Esophagus muscularis mucosa (tissue), 4 donors: ENCODE measurements at regions not wholly inside any gene's neighbourhood (a gene's known extent, or its start where the extent isn't known, plus 50 kb on each side); places are given as distances from the start of the nearest gene placed in this dataset.

ENCODE experiments used
- DNase-seq: peaks from one replicate; pipeline ENCODE4 v3.0.0-alpha.2; 2017; ENCODE audit errors: extremely low spot score
- H3K27ac ChIP-seq, 4 donors: fragments of 200-600 bp; sonication (generic); replicated peaks in 1 of 4; 1 replicate in 3 of 4; 2 replicates in 1 of 4; pipeline ENCODE4 v1.5.1; 2016 to 2019; ENCODE audit warnings: mild to moderate bottlenecking in 1 of 4
- H3K27me3 ChIP-seq, 4 donors: fragments of 200-600 bp; sonication (generic); one replicate each; pipeline versions ENCODE4 v1.5.1 to v1.6.0; 2016 to 2019
- H3K36me3 ChIP-seq, 4 donors: fragments of 200-600 bp; sonication (generic); one replicate each; pipeline ENCODE4 v1.5.1; 2016 to 2019
- H3K4me1 ChIP-seq, 4 donors: fragments of 200-600 bp; sonication (generic); one replicate each; pipeline ENCODE4 v1.5.1; 2016 to 2019
- H3K4me3 ChIP-seq, 4 donors: fragments of 200-600 bp; sonication (generic); 1 replicate in 2 of 4; 2 replicates in 2 of 4; pipeline ENCODE4 v1.5.1; 2016 to 2019; ENCODE audit warnings: mild to moderate bottlenecking in 4 of 4, moderate library complexity in 1 of 4
- H3K9me3 ChIP-seq, 4 donors: fragments of 200-600 bp; sonication (generic); 1 replicate in 3 of 4; 2 replicates in 1 of 4; pipeline ENCODE4 v1.5.1; 2016 to 2019
- CTCF ChIP-seq, 3 experiments: fragments of 200-600 bp in 2 of 3; fragments of 450-650 bp in 1 of 3; sonication (generic) in 2 of 3; IDR thresholded peaks; one replicate each; pipeline ENCODE4 v1.5.1; 2017 to 2019; ENCODE audit warnings: antibody characterized with exemption in 3 of 3, mild to moderate bottlenecking in 2 of 3, moderate library complexity in 1 of 3
- EP300 ChIP-seq: sonication (generic); formaldehyde crosslinking; IDR thresholded peaks from one replicate; pipeline ENCODE4 v1.6.1; 2017; ENCODE audit warnings: antibody characterized with exemption
- POLR2A ChIP-seq: fragments of 450-650 bp; IDR thresholded peaks from one replicate; pipeline ENCODE4 v1.6.1; 2017; ENCODE audit warnings: antibody characterized with exemption, moderate library complexity, mild to moderate bottlenecking, low read depth
- POLR2AphosphoS5 ChIP-seq, 2 donors: sonication (generic); formaldehyde crosslinking; IDR thresholded peaks; one replicate each; pipeline ENCODE4 v1.6.1; 2017; ENCODE audit warnings: antibody characterized with exemption in 2 of 2
- WGBS: methylation state at CpG from one replicate; pipeline ENCODE4 v1.1.5; 2018; 5-methylcytosine and 5-hydroxymethylcytosine counted together
- intact Hi-C: fragments of 100-400 bp; cut with DNase I; formaldehyde crosslinking; loops from one replicate; pipeline ENCODE4 v1.15.1; 2023

GRCh38 chr3:10703875-10704274 is 112.2 kb upstream of the SLC6A11 start:
- peaks cover 0 to 93% (median 34%) of the 10 kb centered on the region in 4 donors for H3K27me3 ChIP-seq
- no peak overlapping the region for H3K27ac ChIP-seq
- no peaks in the 10 kb centered on the region for H3K9me3 ChIP-seq
- H3K36me3 ChIP-seq: no peaks in the 10 kb centered on the region
- intact Hi-C loops: no loop called here
- WGBS: 55% methylated on average over 5 of the region's 5 CpGs
- H3K4me1 ChIP-seq: peaks cover 3 to 17% (median 15%) of the 10 kb centered on the region in 4 donors
- TF ChIP-seq CTCF (IDR thresholded peaks at IDR 0.05) (no peak), POLR2A (no peak), EP300 (no peak), POLR2AphosphoS5 (IDR thresholded peaks at IDR 0.05) (no peak)
- H3K4me3 ChIP-seq: no peak overlapping the region
- no peak for DNase-seq

GRCh38 chr3:10706156-10706739 is 109.8 kb upstream of the SLC6A11 start:
- H3K27ac ChIP-seq: no peak overlapping the region
- no peak for DNase-seq
- H3K36me3 ChIP-seq: no peaks in the 10 kb centered on the region
- TF ChIP-seq POLR2AphosphoS5 (IDR thresholded peaks at IDR 0.05) (no peak), CTCF (IDR thresholded peaks at IDR 0.05) (no peak), EP300 (no peak), POLR2A (no peak)
- no peaks in the 10 kb centered on the region for H3K9me3 ChIP-seq
- H3K4me1 ChIP-seq: peaks cover 3 to 17% (median 15%) of the 10 kb centered on the region in 4 donors
- WGBS: 36% methylated on average over 5 of the region's 5 CpGs
- H3K4me3 ChIP-seq: no peak overlapping the region
- intact Hi-C loops: no loop called here
- peaks cover 0 to 93% (median 34%) of the 10 kb centered on the region in 4 donors for H3K27me3 ChIP-seq

- H3K9me3 ChIP-seq: no peaks in the 10 kb centered on the region
- H3K27me3 ChIP-seq: peaks cover 0 to 87% (median 34%) of the 10 kb centered on the region in 4 donors
- H3K4me1 ChIP-seq: peaks cover 3 to 17% (median 15%) of the 10 kb centered on the region in 4 donors
- DNase-seq: no peak
- intact Hi-C loops: no loop called here
- no peaks in the 10 kb centered on the region for H3K36me3 ChIP-seq
- peak overlapping the region in 1 of 4 donors; percentile 42 for H3K4me3 ChIP-seq
- WGBS: 56% methylated on average over 3 of the region's 11 CpGs
- H3K27ac ChIP-seq: no peak overlapping the region
- TF ChIP-seq EP300: no peak
- no peak for TF ChIP-seq POLR2A
- no peak for TF ChIP-seq CTCF (IDR thresholded peaks at IDR 0.05)
- no peak for TF ChIP-seq POLR2AphosphoS5 (IDR thresholded peaks at IDR 0.05)
These were observed 109.2 kb upstream of the SLC6A11 start for GRCh38 chr3:10706740-10707399.

GRCh38 chr3:10707400-10708215 is 108.4 kb upstream of the SLC6A11 start:
- intact Hi-C loops: no loop called here
- Histone ChIP-seq H3K27me3 (peaks cover 0 to 86% (median 33%) of the 10 kb centered on the region in 4 donors), H3K27ac (no peak overlapping the region), H3K4me1 (peaks cover 3 to 17% (median 15%) of the 10 kb centered on the region in 4 donors), H3K36me3 (no peaks in the 10 kb centered on the region), H3K4me3 (peak overlapping the region; percentile 31 to 50 (median 40)), H3K9me3 (no peaks in the 10 kb centered on the region)
- no peak for DNase-seq
- TF ChIP-seq POLR2AphosphoS5 (IDR thresholded peaks at IDR 0.05) (no peak), CTCF (IDR thresholded peaks at IDR 0.05) (peak in 1 of 3 experiments; percentile 6)
- 0% methylated on average over 1 of the region's 93 CpGs for WGBS
